SIG-M5 treated with dmso at 0.1 percent for 504 hours (cell line): ENCODE measurements at regions not wholly inside any gene's neighbourhood (a gene's known extent, or its start where the extent isn't known, plus 50 kb on each side); places are given as distances from the start of the nearest gene placed in this dataset.

Experiments used
- DNase-seq: peaks from one replicate; lab custom pipeline; 2025; ENCODE audit not compliant: unreplicated experiment; lab: John Stamatoyannopoulos, UW

DNA sequence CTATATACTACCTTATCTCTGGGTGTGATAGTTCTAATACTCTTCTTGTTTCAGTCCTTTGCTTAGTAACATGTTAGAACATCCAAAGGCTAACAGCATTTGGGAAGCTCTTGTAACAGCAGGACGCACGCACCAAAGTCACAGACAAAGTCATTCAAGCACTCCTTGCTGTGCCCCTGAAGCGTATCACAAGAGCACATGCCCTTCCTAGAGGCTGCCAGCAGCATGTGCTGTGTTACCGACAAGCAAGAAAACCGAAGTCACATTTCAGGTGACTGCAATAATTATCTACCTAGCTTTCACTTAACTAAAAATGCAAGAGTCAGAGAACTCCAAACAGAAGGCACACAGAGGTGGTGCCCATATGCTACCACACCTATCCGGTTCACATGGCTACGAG, 194.1 kb downstream of the KLF12 start:
- DNase-seq = no peak

DNA sequence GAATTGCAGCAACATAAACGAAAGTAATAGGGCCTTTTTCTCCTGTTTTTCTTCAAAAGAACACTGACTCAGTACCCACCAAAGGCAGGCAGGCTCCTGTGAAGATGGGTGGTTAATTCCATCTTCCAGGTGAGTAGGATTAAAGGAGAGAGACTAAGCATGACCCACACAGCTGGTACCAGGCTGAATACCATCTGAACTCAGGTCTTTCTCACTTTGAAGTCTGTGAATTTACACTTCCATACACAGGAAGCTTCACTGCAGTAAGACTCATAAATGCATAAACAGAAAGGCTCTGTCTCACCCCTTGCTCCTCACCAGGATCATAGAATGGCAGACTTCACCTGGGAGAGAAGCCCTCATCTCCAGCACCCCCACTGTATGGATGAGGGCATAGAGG, 194.6 kb downstream of the KLF12 start:
- DNase-seq = no peak

DNA sequence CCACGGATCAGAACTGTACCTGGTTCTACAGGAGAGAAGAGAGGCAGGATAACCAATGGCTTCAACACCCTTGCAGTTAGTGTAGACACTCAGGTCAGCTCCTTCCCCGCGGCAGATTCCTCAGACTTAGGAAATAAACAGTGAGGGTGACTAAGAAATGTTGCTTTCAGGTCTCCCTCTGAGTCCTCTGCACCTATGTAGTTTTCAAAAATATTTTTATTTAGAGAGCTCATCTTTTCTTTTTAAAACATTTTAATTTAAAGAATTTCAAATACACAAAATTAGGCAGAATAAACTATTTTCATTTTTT, 195.2 kb downstream of the KLF12 start:
- no peak for DNase-seq

DNA sequence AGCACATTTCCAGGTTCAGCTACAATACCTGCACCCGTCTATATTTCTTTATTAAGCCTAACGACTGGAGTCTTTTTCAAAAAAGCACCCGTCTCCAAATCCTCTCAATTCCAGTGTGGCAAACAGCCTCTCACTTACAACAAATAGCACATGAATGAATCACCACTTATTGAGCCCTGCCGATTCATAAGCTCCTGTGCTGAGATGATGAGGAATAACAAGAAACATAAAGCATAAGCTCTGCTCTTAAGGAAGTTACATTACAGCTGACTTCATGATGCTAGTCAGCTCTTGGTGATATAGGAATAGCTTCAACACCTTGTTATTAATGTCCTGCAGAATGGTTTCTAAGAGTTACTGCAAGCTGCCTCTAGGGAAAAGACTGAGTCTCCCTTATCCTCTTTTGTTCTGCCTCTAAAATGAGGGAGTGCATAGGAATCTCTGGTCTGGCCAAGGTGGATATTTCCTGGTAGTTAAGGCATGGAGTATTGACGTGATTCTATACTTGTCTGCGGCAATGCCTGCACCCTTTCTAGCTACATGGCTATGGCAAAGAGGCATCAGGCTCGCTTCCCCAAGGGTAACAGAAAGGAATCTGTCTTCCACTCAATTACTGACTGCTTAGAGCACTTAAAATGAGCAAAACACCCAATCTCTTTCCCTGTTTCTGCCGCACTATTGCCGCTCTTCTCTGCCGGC, 195.7 kb downstream of the KLF12 start:
- no peak for DNase-seq

DNA sequence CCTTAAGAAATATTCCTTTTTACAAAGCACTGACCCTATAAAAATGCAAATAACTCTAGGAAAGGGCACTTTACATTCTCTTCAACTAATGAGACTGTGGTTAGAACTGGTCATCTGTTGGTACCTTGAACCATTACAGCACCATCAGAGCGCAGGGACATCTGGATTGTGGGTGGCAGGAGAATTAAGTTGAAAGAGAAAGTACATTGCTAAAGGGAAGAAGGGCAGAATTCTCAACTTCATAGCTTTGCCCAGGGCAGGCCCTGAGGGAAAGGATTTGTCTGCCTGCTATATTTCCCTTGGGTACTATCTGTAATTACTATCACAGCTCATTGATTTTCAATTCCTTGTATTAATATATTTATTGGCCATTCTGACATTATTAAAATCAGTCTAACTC, 196.8 kb downstream of the KLF12 start:
- no peak for DNase-seq

DNA sequence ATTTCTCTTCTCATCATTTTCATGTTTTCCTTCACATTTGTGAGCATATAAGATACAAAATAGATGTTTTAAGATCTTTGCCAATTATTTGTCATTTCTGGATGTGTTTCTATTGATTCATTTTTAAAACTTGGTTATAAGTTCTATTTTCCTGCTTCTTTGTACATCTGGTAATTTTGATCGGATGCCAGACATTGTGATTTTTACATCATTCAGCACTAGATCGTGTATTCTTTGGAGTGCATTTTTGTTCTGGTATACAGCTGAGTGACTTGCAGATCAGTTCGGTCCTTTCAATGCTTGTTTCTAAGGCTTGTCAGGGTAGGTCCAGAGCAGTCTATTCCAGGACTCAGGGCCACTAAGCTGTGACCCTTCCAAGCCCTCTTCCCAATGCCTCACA, 198.2 kb downstream of the KLF12 start:
- DNase-seq = no peak

DNA sequence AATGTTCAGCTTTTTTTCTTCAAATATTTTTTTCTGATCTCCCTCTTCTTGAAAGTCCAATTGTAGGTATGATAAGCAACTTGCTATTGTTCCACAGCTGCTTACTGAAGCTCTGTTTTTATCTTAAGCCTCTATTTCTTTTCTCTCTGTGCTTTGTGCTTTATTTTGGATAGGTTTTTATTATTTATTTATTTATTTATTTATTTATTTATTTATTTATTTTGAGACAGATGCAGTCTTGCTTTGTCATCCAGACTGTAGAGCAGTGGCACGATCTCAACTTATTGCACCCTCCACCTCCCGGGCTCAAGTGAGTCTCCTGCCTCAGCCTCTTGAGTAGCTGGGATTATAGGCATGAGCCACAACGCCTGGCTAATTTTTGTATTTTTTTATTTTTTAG, 199.4 kb downstream of the KLF12 start:
- no peak for DNase-seq

DNA sequence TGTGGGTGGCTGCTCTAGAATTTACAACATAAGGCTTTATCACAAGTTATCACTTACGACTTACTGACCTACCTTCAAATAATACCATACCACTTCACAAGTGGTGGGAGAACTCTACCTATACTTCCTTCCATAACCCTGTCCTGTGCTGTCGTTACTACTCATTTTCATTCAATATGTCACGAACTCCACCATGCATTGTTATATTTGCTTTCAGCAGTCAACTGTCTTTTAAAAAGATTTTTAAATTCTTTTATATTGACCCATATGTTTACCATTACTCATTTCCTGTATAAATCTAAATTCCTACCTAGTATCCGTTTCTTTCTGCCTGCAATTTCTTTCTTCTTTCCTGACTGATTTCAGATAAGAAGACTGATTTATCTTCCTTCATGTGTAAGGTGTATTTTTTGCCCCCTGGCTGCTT, 200.0 kb downstream of the KLF12 start:
- DNase-seq = no peak

DNA sequence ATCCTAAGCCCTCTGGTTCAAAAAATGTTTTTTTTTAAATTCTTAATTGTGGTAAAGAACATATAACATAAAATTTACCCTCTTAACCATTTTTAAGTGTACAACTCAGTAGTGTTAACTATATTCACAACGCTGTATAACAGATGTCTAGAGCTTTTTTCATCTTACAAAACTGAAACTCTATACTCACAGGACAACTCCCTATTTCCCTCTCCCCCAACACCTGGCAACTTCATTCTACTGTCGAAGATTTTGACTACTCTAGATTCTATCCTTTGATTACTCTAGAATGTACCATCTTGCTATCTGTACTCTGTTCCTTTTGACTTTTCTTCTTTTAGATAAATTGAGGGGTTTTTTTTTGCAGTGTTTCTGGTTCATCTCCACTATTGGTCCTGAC, 200.4 kb downstream of the KLF12 start:
- DNase-seq = no peak

DNA sequence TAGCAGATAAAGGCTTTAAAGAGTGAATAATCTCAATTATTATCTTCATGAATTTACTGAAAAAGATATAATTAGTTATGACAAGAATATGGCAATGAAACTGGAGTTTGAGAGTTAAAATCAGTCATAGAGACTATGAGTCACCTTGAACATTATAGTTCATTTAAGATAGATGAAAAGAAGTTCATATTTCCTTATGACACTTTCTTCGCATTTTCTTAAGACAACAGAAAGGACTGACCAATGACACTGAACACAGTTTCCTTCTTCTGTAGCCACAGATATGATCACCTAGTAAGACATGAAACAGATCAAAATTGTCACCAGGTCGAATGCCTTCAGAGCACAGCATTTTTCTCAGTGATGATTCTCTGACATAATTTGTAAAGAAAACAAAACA, 202.1 kb downstream of the KLF12 start:
- DNase-seq = no peak

DNA sequence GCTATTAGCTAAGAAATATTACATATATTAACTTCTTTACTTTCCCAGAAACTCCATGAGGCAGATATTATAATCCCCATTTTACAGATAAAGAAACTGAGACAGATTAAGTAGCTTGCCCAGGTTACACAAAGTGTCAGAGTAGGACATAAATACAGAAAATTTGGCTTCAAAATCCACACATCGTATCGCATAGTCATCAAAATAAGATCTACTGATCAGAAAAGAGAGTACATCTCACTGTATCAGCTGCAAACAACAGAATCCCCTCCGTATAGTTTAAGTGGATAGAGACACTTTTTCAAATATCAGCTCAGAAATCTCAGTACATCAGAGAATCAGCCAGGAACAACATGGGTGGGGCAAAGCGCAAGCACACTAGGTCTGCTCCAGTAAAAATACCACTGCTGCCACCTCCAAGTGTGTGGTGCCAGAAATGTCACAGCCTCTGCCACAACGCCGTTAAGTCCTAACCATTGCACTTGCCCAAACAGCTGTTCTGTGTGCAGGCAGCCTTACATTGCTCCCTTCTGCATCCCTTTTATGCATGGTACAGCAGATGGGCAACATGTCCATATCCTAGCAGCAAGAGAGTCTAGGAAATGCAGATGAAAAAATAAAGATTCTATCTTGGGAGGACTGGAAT, 204.8 kb downstream of the KLF12 start:
- DNase-seq = no peak

DNA sequence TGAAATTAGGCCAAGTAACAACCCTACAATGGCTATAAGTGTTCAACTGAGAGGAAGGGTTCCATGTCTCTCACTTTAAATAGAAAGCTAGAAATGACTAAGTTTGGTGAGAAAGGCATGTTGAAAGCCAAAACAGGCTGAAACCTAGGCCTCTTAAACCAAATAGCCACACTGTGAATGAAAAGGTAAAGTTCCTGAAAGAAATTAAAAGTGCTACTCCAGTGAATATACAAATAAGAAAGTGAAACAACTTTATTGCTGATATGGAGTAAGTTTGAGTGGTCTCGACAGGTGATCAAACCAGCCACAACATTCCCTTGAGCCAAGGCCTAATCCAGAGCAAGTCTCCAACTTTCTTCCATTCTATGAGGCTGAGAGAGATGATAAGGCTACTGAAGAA, 209.6 kb downstream of the KLF12 start:
- no peak for DNase-seq

DNA sequence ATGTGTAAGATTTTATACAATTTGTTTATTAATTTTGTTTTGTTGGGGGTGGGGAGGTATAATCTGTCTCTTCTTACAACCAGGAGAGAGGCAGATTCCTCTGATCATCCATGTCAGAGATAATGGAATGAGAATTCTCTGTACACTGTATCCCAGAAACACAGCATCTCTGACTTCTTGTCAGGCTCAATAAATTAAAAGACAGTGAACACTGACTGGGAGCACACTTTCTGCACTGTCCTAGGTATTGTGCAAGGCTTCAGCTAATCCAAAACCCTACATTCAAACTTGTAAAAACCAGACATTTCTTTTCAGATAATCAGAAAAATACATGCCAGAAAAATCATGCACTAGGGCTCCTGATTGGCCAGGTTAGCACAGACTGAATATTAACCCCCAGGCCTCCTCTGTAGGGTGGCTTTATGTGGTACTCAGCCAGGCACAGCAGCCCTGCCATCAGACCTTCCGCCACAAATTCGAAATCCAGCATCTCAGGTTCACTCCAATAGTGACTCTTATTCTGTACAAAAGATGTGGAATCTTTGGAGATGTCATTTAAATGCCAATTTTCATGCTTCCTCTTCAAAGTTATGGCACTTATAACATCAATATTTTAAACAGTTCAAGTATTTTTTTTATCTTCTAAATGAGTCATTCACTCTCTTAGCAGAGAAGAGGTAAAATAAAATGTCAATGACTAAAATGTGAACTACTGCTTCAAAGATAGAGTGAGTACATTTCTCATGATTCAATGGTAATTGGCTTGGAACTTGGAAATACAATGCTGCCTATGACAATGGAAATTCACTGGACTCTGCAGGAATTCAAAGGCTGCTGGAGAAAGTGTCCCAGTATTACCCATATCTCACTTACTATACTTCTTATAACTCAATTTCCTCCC, 211.5 kb downstream of the KLF12 start:
- no peak for DNase-seq

DNA sequence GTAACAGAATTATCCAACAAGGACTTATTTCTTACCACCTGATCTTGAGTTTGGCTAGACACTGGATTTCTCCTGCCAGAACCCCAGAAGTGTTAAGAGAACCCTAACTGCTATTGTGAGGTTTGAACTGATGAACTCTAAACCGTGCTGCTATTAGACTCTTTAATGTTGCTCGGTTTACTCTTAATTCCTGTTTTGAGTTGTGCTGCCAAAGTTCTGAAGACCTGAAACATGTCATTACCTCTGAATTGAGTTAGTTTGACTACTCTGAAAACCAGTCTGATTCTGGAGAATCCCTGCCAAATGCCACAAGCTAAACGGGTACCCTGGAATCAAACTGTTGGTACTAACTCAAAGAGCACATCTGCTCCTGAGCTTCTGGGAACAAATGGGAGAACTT, 215.5 kb downstream of the KLF12 start:
- no peak for DNase-seq

DNA sequence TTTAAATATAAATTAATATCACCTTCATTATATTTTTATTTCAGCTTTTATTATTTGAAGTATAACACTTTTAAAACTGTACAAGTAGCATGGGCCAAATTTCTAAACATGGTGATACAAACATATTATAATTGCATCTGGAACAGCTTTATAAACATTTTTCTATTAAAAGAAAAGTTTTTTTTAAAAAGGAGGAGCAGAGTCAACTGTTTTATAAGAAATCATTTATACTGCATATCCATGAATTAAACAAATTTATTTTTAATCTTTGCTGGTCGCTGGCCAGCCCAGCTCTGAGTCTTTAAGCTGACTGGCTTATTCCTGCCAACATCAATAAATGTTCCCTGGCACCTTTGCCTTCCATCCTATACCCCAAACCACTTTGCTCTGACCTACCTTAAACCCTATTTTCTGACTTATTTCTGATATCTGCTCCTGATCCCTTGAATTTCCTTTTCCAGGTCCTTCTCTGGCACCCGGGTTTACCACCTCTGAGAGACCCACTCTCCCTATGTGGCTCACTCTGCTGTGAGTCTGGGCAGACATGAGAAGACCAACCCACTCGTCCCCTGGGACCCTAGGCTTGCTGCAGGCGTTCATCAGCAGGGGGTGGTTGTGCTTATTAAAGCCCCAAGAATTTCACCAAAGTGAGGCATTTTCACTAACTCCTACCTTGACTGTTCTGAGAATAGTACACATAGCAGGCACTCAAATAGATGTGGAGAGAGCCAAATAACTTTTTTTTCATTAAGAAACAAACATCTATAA, 220.3 kb downstream of the KLF12 start:
- no peak for DNase-seq

DNA sequence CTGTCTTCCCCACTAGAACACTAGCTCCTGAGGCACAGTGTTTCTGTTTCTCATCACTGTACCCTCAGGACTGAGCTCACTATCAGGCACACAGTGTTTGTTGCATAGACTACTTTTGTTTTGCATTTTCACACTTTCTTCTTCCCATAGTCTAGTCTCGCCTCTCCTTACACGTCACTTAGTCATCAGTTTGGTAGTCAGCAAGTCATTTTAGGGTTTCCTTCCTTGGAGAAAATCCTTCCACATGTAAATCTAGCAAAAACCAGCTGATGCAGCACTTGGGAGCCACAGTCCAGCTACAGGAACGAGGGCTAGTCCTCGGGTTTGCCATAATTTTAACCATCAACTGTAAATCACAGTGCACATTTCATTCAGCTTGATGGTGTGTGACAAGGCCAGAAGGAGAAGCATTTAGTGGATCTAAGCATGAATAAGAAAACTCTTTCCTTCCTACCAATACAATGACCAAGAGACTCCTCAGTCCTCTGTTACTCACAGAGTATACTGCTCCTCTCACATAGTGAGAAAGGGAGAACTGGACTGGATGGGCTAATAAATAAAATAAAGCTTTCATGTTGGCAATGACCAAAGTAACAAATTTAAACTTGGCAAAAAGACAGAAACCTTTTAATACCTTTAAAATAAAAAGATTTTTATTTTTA, 221.0 kb downstream of the KLF12 start:
- no peak for DNase-seq

DNA sequence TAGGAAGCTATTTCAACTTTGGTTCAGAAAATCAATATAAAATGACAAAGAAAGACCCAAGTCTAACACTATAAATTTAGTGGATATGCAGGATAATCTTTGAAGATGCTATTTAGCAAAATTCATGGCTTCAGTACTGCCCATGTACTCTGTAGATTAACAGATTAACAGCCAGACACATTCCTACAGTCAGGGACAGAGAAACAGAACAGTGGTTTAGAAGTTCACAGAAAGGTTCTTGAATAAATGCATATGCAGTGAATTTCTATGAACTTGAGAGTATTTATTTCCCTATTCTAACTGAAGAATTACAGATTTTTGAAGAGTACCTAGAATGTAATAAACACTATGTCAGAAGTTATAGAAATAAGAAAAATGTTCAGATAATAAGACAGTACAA, 222.8 kb downstream of the KLF12 start:
- DNase-seq = no peak

DNA sequence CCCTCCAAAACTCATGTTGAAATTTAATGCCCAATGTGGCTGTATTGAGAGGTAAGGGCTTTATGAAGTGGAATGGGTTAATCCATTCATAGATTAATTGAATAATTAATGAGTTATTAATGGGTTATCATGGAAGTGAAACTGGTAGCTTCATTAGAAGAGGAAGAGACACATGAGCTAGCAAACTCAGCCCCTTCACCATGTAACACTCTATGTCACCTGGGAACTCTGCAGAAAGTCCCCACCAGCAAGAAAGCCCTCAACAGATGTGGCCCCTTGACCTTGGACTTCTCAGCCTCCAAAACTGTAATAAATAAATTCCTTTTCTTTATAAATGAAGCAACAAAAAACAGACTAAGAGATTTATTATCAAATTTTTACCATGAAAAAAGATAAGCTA, 223.5 kb downstream of the KLF12 start:
- DNase-seq = no peak

DNA sequence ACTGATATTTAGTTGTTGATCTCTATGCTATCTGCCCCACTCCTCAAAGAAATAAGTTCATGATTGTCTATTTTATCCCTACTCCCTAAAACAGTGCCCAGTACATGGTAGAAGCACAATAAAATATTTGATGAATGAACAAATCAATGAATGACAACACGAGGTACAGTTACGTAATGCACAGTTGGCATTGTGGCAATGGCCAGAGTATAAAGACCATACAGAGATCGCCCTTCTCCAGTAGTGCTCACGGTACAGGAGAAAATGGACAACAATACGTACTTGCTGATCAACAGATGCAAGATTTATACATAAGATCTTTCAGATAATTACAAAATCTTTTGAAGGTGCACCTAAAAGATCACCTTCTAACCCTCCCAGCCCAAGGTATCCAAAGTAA, 225.4 kb downstream of the KLF12 start:
- no peak for DNase-seq

DNA sequence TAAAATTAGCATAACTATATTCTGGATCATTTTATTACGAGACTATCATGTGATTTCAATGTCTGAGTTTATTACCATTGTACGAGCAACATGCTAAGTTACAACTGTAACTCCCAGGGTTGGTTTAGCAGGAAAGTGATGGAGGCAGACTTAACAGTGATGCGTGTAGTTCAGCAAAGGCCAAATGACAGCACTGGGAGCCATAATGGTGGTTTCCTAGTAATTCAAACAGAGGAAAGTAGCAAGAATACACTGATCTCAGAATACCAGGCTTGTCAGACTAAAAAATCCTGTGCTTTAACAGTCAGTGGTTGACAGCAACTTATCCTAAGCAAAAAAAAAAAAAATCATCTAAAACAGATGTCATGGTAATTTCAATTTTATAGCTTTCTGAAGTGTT, 229.6 kb downstream of the KLF12 start:
- no peak for DNase-seq

DNA sequence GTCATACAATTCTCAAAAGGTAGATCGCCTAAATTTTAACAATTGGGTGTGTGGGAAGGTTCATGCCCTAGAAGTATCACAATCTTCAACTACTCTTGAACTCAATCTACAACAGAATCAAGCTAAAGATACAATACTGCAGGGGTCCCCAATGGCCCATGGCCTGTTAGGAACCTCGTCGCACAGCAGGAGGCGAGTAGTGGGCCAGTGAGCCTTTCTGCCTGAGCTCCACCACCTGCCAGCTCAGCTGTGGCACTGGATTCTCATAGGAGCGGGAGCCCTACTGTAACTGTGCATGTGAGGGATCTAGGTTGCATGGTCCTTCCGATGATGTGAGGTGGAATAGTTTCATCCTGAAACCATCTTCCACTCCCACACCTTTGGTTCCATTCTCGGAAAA, 230.6 kb downstream of the KLF12 start:
- DNase-seq = no peak
